ENCODE measurements at regions not wholly inside any gene's neighbourhood (a gene's known extent, or its start where the extent isn't known, plus 50 kb on each side); places are given as distances from the start of the nearest gene placed in this dataset.

GRCh38 chr14:48586099-48586498 is 910.7 kb upstream of the MDGA2 start:
- no peak for TF ChIP-seq CTCF (IDR thresholded peaks at IDR 0.05; ENCODE audit: low read depth, low read length)

GRCh38 chr14:48584031-48584430 is 908.6 kb upstream of the MDGA2 start:
- TF ChIP-seq CTCF (IDR thresholded peaks at IDR 0.05; ENCODE audit: low read depth, low read length) = no peak
- no peak overlapping the region for H3K4me3 ChIP-seq (replicated peaks in 1 of 2; ENCODE audit: low read depth in 2 of 2, low read length in 2 of 2)
- DNase-seq (ENCODE audit: low read depth in 2 of 2) = peak; percentile 3 to 18

More at GRCh38 chr14:48586099-48586498, 910.7 kb upstream of the MDGA2 start:
- no peak for DNase-seq (ENCODE audit: low read depth in 2 of 2)
- no peak overlapping the region for H3K4me3 ChIP-seq (replicated peaks in 1 of 2; ENCODE audit: low read depth in 2 of 2, low read length in 2 of 2)

- no peak for TF ChIP-seq CTCF (IDR thresholded peaks at IDR 0.05; ENCODE audit: low read depth, low read length)
- DNase-seq (ENCODE audit: low read depth in 2 of 2) = no peak
- no peak overlapping the region for H3K4me3 ChIP-seq (replicated peaks in 1 of 2; ENCODE audit: low read depth in 2 of 2, low read length in 2 of 2)
Measured at GRCh38 chr14:48582938-48583337, 907.5 kb upstream of the MDGA2 start.

- no peak overlapping the region for H3K4me3 ChIP-seq (replicated peaks in 1 of 2; ENCODE audit: low read depth in 2 of 2, low read length in 2 of 2)
- TF ChIP-seq CTCF (IDR thresholded peaks at IDR 0.05; ENCODE audit: low read depth, low read length) = no peak
- DNase-seq (ENCODE audit: low read depth in 2 of 2) = no peak
Measured at GRCh38 chr14:48580692-48581091, 905.3 kb upstream of the MDGA2 start.

- no peak for DNase-seq (ENCODE audit: low read depth in 2 of 2)
- H3K4me3 ChIP-seq (replicated peaks in 1 of 2; ENCODE audit: low read depth in 2 of 2, low read length in 2 of 2) = no peak overlapping the region
- no peak for TF ChIP-seq CTCF (IDR thresholded peaks at IDR 0.05; ENCODE audit: low read depth, low read length)
Measured at GRCh38 chr14:48575772-48576171, 900.4 kb upstream of the MDGA2 start.

- peak; percentile 3 to 8 for DNase-seq (ENCODE audit: low read depth in 2 of 2)
- H3K4me3 ChIP-seq (replicated peaks in 1 of 2; ENCODE audit: low read depth in 2 of 2, low read length in 2 of 2) = no peak overlapping the region
- no peak for TF ChIP-seq CTCF (IDR thresholded peaks at IDR 0.05; ENCODE audit: low read depth, low read length)
Measured at GRCh38 chr14:48568688-48569087, 893.3 kb upstream of the MDGA2 start.

- H3K4me3 ChIP-seq (replicated peaks in 1 of 2; ENCODE audit: low read depth in 2 of 2, low read length in 2 of 2) = no peak overlapping the region
- TF ChIP-seq CTCF (IDR thresholded peaks at IDR 0.05; ENCODE audit: low read depth, low read length) = no peak
- DNase-seq (ENCODE audit: low read depth in 2 of 2) = no peak
Measured at GRCh38 chr14:48568252-48568651, 892.8 kb upstream of the MDGA2 start.
